ENCODE measurements at regions not wholly inside any gene's neighbourhood (a gene's known extent, or its start where the extent isn't known, plus 50 kb on each side); places are given as distances from the start of the nearest gene placed in this dataset.

- no peak for DNase-seq (ENCODE audit: low read depth in 2 of 2)
Measured at GRCh38 chr1:222240536-222241181, 307.2 kb downstream of the HHIPL2 start.

GRCh38 chr1:222239130-222239529 is 308.8 kb downstream of the HHIPL2 start:
- no peak for DNase-seq (ENCODE audit: low read depth in 2 of 2)

GRCh38 chr1:222234351-222234750 is 313.6 kb downstream of the HHIPL2 start:
- no peak for DNase-seq (ENCODE audit: low read depth in 2 of 2)

GRCh38 chr1:222233444-222234158 is 314.3 kb downstream of the HHIPL2 start:
- no peak for DNase-seq (ENCODE audit: low read depth in 2 of 2)

- DNase-seq (ENCODE audit: low read depth in 2 of 2), result no peak
Measured at GRCh38 chr1:222232842-222233241, 315.1 kb downstream of the HHIPL2 start.

GRCh38 chr1:222229672-222230312 is 318.1 kb downstream of the HHIPL2 start:
- no peak for DNase-seq (ENCODE audit: low read depth in 2 of 2)

GRCh38 chr1:222225316-222225691 is 322.6 kb downstream of the HHIPL2 start:
- DNase-seq (ENCODE audit: low read depth in 2 of 2), result no peak

- DNase-seq (ENCODE audit: low read depth in 2 of 2), result no peak
Measured at GRCh38 chr1:222224636-222225315, 323.1 kb downstream of the HHIPL2 start.

- DNase-seq (ENCODE audit: low read depth in 2 of 2), result no peak
Measured at GRCh38 chr1:222224156-222224555, 323.7 kb downstream of the HHIPL2 start.

GRCh38 chr1:222223010-222223409 is 324.9 kb downstream of the HHIPL2 start:
- DNase-seq (ENCODE audit: low read depth in 2 of 2), result no peak

- no peak for DNase-seq (ENCODE audit: low read depth in 2 of 2)
Measured at GRCh38 chr1:222216255-222216754, 331.6 kb downstream of the HHIPL2 start.

- DNase-seq (ENCODE audit: low read depth in 2 of 2), result no peak
Measured at GRCh38 chr1:222210776-222211175, 337.1 kb downstream of the HHIPL2 start.

- DNase-seq (ENCODE audit: low read depth in 2 of 2), result no peak
Measured at GRCh38 chr1:222204475-222204874, 343.4 kb downstream of the HHIPL2 start.

GRCh38 chr1:222202831-222203230 is 345.1 kb downstream of the HHIPL2 start:
- DNase-seq (ENCODE audit: low read depth in 2 of 2), result no peak

- DNase-seq (ENCODE audit: low read depth in 2 of 2), result no peak
Measured at GRCh38 chr1:222196736-222197135, 351.2 kb downstream of the HHIPL2 start.

GRCh38 chr1:222196288-222196687 is 351.6 kb downstream of the HHIPL2 start:
- no peak for DNase-seq (ENCODE audit: low read depth in 2 of 2)

- no peak for DNase-seq (ENCODE audit: low read depth in 2 of 2)
Measured at GRCh38 chr1:222195857-222196256, 352.0 kb downstream of the HHIPL2 start.

GRCh38 chr1:222189218-222189617 is 358.7 kb downstream of the HHIPL2 start:
- DNase-seq (ENCODE audit: low read depth in 2 of 2), result no peak

- no peak for DNase-seq (ENCODE audit: low read depth in 2 of 2)
Measured at GRCh38 chr1:222187566-222188332, 360.2 kb downstream of the HHIPL2 start.

- DNase-seq (ENCODE audit: low read depth in 2 of 2), result no peak
Measured at GRCh38 chr1:222182641-222183040, 365.3 kb downstream of the HHIPL2 start.

GRCh38 chr1:222181191-222181590 is 366.7 kb downstream of the HHIPL2 start:
- DNase-seq (ENCODE audit: low read depth in 2 of 2), result no peak

Measured in activated CD4-positive, alpha-beta T cell treated with anti-CD3 and anti-CD28 coated beads for 24 hours (primary cell).